ENCODE measurements at regions not wholly inside any gene's neighbourhood (a gene's known extent, or its start where the extent isn't known, plus 50 kb on each side); places are given as distances from the start of the nearest gene placed in this dataset.

DNA sequence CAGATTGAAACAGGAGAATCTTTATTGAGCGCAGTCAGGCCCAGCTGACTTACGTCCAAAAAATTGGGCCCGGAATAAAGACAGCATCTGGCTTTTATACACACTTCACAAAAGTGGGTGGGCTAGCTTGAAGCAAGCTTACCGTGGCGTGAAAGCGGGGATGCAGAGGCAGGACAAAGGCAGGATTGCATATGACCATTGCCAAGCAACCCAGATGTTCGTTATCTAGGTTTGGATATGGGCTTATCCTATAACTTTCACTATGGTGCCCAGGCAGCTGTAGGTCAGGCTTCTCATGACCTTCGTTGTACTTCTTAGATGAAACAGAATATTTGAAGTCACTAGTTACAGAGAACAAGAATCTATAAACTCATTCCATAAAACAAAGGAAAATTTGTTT is 1575.6 kb upstream of the RAG2 start:
- Mint-ChIP-seq H3K4me1 (ENCODE audit: low read depth) (no peaks in the 10 kb centered on the region), H3K4me3 (no peak overlapping the region), H3K36me3 (ENCODE audit: low read depth) (no peaks in the 10 kb centered on the region), H3K27me3 (no peaks in the 10 kb centered on the region), H3K9me3 (peaks cover 12% of the 10 kb centered on the region), H3K27ac (no peak overlapping the region)
- intact Hi-C loops (cut with micrococcal nuclease) = no loop called here
- ATAC-seq (no peak), DNase-seq (no peak)
- CTCF ChIA-PET = no interaction called here
- POLR2A ChIA-PET = no interaction called here
- TF ChIP-seq, protein P1, sequence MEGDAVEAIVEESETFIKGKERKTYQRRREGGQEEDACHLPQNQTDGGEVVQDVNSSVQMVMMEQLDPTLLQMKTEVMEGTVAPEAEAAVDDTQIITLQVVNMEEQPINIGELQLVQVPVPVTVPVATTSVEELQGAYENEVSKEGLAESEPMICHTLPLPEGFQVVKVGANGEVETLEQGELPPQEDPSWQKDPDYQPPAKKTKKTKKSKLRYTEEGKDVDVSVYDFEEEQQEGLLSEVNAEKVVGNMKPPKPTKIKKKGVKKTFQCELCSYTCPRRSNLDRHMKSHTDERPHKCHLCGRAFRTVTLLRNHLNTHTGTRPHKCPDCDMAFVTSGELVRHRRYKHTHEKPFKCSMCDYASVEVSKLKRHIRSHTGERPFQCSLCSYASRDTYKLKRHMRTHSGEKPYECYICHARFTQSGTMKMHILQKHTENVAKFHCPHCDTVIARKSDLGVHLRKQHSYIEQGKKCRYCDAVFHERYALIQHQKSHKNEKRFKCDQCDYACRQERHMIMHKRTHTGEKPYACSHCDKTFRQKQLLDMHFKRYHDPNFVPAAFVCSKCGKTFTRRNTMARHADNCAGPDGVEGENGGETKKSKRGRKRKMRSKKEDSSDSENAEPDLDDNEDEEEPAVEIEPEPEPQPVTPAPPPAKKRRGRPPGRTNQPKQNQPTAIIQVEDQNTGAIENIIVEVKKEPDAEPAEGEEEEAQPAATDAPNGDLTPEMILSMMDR (IDR thresholded peaks at IDR 0.05) = no peak

DNA sequence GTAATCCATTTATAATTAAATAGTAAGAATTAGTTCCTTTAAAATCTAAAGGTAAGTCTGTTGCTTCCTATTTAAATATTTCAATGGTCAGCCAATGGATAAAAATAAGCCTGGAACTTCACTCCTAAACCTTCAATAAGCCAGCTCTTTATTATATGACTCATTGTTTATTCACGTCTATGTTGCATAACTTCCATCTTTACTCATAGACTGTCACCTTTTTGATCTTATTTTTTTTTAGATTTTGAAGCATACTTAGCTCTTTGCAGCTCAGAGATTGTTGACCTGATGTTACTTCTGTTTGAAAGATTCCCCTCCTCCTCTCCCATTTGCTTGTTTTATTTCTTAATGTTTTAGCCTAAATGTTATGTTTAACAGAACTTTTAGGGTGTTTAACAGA is 1571.2 kb upstream of the RAG2 start:
- ATAC-seq = no peak
- CTCF ChIA-PET = no interaction called here
- Mint-ChIP-seq H3K36me3 (ENCODE audit: low read depth) (no peaks in the 10 kb centered on the region), H3K27me3 (no peaks in the 10 kb centered on the region), H3K4me1 (ENCODE audit: low read depth) (no peaks in the 10 kb centered on the region), H3K4me3 (no peak overlapping the region), H3K9me3 (peaks cover 16% of the 10 kb centered on the region), H3K27ac (no peak overlapping the region)
- TF ChIP-seq, protein P1 (IDR thresholded peaks at IDR 0.05) = no peak
- intact Hi-C loops (cut with micrococcal nuclease) = no loop called here
- POLR2A ChIA-PET = no interaction called here
- no peak for DNase-seq

DNA sequence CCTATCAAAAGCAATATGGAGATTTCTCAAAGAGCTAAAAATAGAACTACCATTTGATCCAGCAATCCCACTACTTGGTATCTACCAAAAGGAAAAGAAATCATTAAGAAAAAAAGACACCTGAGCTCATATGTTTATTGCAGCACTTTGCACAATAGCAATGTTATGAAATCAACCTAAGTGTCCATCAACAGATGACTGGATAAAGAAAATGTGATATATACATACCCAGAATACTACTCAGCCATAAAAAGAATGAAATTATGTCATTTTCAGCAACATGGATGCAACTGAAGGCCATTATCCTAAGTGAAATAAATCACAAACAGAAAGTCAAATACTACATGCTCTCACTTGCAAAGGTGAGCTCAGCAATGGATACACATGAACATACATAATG is 1565.5 kb upstream of the RAG2 start:
- Mint-ChIP-seq H3K36me3 (ENCODE audit: low read depth) (no peaks in the 10 kb centered on the region), H3K27ac (no peak overlapping the region), H3K4me1 (ENCODE audit: low read depth) (no peaks in the 10 kb centered on the region), H3K27me3 (no peaks in the 10 kb centered on the region), H3K4me3 (no peak overlapping the region), H3K9me3 (peaks cover 16% of the 10 kb centered on the region)
- POLR2A ChIA-PET = no interaction called here
- no peak for DNase-seq
- no peak for ATAC-seq
- TF ChIP-seq, protein P1 (IDR thresholded peaks at IDR 0.05) = no peak
- CTCF ChIA-PET = no interaction called here
- intact Hi-C loops (cut with micrococcal nuclease) = no loop called here

DNA sequence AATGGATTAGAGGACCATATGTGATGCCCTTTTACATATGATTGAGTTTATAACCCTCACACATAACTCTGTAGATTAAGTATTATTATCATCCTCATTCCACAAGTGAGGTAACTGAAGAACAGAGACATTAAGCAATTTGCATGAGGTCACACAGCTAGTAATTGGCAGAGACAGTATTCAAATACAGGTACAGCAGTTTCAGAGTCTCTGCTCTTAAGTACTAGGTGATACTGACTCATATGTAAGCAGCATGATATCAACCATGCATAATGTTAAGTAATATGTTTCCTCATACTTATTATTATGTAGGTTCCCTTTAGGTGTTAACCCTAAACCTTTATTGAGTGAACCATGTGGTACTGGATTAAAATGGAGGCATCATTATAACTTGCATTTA is 1562.4 kb upstream of the RAG2 start:
- H3K36me3 Mint-ChIP-seq (ENCODE audit: low read depth) = no peaks in the 10 kb centered on the region
- peaks cover 13% of the 10 kb centered on the region for H3K9me3 Mint-ChIP-seq
- DNase-seq = no peak
- ATAC-seq = no peak
- TF ChIP-seq, protein P1 (IDR thresholded peaks at IDR 0.05) = no peak
- no peak overlapping the region for H3K4me3 Mint-ChIP-seq
- H3K27me3 Mint-ChIP-seq = no peaks in the 10 kb centered on the region
- no peaks in the 10 kb centered on the region for H3K4me1 Mint-ChIP-seq (ENCODE audit: low read depth)
- intact Hi-C loops (cut with micrococcal nuclease) = no loop called here
- ChIA-PET CTCF (no interaction called here), POLR2A (no interaction called here)
- H3K27ac Mint-ChIP-seq = no peak overlapping the region

DNA sequence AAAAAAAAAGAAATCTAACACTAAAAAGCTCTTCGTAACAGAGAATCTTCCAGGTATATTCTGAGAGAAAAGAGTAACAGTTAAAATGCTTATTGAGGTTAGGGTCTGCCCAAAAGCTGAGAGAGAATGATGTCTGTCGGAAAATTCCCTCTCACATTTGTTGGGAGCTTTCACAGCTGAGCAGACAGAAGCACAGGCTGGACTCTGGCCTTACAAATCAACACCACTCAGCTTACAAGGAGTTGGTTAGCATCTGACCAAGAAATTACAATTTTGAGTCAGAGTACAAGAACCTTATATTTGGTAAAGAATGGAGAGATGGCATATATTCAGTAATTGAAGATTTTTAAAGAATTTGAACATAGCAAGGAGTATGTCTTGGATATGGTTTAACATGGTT is 1561.0 kb upstream of the RAG2 start:
- TF ChIP-seq, protein P1 (IDR thresholded peaks at IDR 0.05) = no peak
- POLR2A ChIA-PET = no interaction called here
- Mint-ChIP-seq H3K4me1 (ENCODE audit: low read depth) (no peaks in the 10 kb centered on the region), H3K4me3 (no peak overlapping the region), H3K27me3 (no peaks in the 10 kb centered on the region), H3K27ac (no peak overlapping the region), H3K36me3 (ENCODE audit: low read depth) (no peaks in the 10 kb centered on the region), H3K9me3 (peaks cover 12% of the 10 kb centered on the region)
- CTCF ChIA-PET = no interaction called here
- intact Hi-C loops (cut with micrococcal nuclease) = no loop called here
- no peak for DNase-seq
- no peak for ATAC-seq

All from activated CD8-positive, alpha-beta T cell treated with anti-CD3 and anti-CD28 coated beads for 36 hours (primary cell).